Activated naive CD4-positive, alpha-beta T cell treated with anti-CD3 and anti-CD28 coated beads for 36 hours (primary cell): ENCODE measurements at regions not wholly inside any gene's neighbourhood (a gene's known extent, or its start where the extent isn't known, plus 50 kb on each side); places are given as distances from the start of the nearest gene placed in this dataset.

Source experiments
- CTCF ChIA-PET: fragments of 350-600 bp; sonication (Branson Sonifier 250); formaldehyde crosslinking; loops from one replicate; lab custom pipeline; 2021; ENCODE audit warnings: antibody characterized with exemption; lab: Charles Lee
- DNase-seq: peaks from one replicate; pipeline ENCODE4 v3.0.0-alpha.2; 2020
- H3K27ac Mint-ChIP-seq: one replicate; pipeline ENCODE4 v1.8.0; 2021; ENCODE audit warnings: mild to moderate bottlenecking, mixed read lengths
- H3K27me3 Mint-ChIP-seq: one replicate; pipeline ENCODE4 v1.8.0; 2021; ENCODE audit warnings: low read depth, mixed read lengths
- H3K36me3 Mint-ChIP-seq: one replicate; pipeline ENCODE4 v1.8.0; 2021; ENCODE audit warnings: low read depth, mixed read lengths
- H3K4me1 Mint-ChIP-seq: one replicate; pipeline ENCODE4 v1.8.0; 2021; ENCODE audit warnings: low read depth, mixed read lengths
- H3K4me3 Mint-ChIP-seq: one replicate; pipeline ENCODE4 v1.8.0; 2021; ENCODE audit warnings: mild to moderate bottlenecking, moderate library complexity, mixed read lengths
- H3K9me3 Mint-ChIP-seq: one replicate; pipeline ENCODE4 v1.8.0; 2021; ENCODE audit warnings: mixed read lengths
- intact Hi-C: fragments of 100-400 bp; cut with micrococcal nuclease; formaldehyde crosslinking; loops from one replicate; pipeline ENCODE4 v1.15.1; 2023

GRCh38 chr9:81150016-81150625 lies 539.2 kb downstream of the TLE1 start:
- Mint-ChIP-seq H3K4me1 (no peaks in the 10 kb centered on the region), H3K4me3 (no peak overlapping the region), H3K36me3 (no peaks in the 10 kb centered on the region), H3K27ac (no peak overlapping the region), H3K27me3 (peaks cover 4% of the 10 kb centered on the region), H3K9me3 (peaks cover 3% of the 10 kb centered on the region)
- intact Hi-C loops = no loop called here
- no peak for DNase-seq
- CTCF ChIA-PET = no interaction called here

- intact Hi-C loops = no loop called here
- no peak for DNase-seq
- Mint-ChIP-seq H3K9me3 (peaks cover 3% of the 10 kb centered on the region), H3K4me1 (no peaks in the 10 kb centered on the region), H3K27ac (no peak overlapping the region), H3K27me3 (peaks cover 4% of the 10 kb centered on the region), H3K4me3 (no peak overlapping the region), H3K36me3 (no peaks in the 10 kb centered on the region)
- CTCF ChIA-PET = interaction anchor here (0.6 kb wide), 1 partner anchor 43 kb away, joined by 3 read pairs; no protein-coding TSS in a partner anchor
Measured at GRCh38 chr9:81146684-81147337, 542.5 kb downstream of the TLE1 start.

GRCh38 chr9:81146241-81146640 lies 543.1 kb downstream of the TLE1 start:
- H3K27ac Mint-ChIP-seq = no peak overlapping the region
- H3K9me3 Mint-ChIP-seq = peaks cover 3% of the 10 kb centered on the region
- H3K4me3 Mint-ChIP-seq = no peak overlapping the region
- H3K27me3 Mint-ChIP-seq = peaks cover 4% of the 10 kb centered on the region
- H3K36me3 Mint-ChIP-seq = no peaks in the 10 kb centered on the region
- intact Hi-C loops = no loop called here
- CTCF ChIA-PET = interaction anchor here (0.6 kb wide), 1 partner anchor 43 kb away, joined by 3 read pairs; no protein-coding TSS in a partner anchor
- no peak for DNase-seq
- no peaks in the 10 kb centered on the region for H3K4me1 Mint-ChIP-seq

GRCh38 chr9:81145331-81145963 lies 543.9 kb downstream of the TLE1 start:
- DNase-seq = no peak
- Mint-ChIP-seq H3K36me3 (no peaks in the 10 kb centered on the region), H3K27me3 (peaks cover 4% of the 10 kb centered on the region), H3K9me3 (peaks cover 3% of the 10 kb centered on the region), H3K4me1 (no peaks in the 10 kb centered on the region), H3K27ac (no peak overlapping the region), H3K4me3 (no peak overlapping the region)
- CTCF ChIA-PET = no interaction called here
- intact Hi-C loops = no loop called here

- H3K9me3 Mint-ChIP-seq = peaks cover 3% of the 10 kb centered on the region
- peaks cover 4% of the 10 kb centered on the region for H3K27me3 Mint-ChIP-seq
- no peaks in the 10 kb centered on the region for H3K4me1 Mint-ChIP-seq
- no peak overlapping the region for H3K4me3 Mint-ChIP-seq
- CTCF ChIA-PET = interaction anchor here (0.6 kb wide), 1 partner anchor 1165 kb away, joined by 3 read pairs; no protein-coding TSS in a partner anchor
- H3K36me3 Mint-ChIP-seq = no peaks in the 10 kb centered on the region
- DNase-seq = no peak
- intact Hi-C loops = no loop called here
- no peak overlapping the region for H3K27ac Mint-ChIP-seq
Measured at GRCh38 chr9:81141961-81142360, 547.4 kb downstream of the TLE1 start.

GRCh38 chr9:81137976-81138568 lies 551.3 kb downstream of the TLE1 start:
- H3K27ac Mint-ChIP-seq = no peak overlapping the region
- H3K36me3 Mint-ChIP-seq = no peaks in the 10 kb centered on the region
- no peak for DNase-seq
- no peaks in the 10 kb centered on the region for H3K27me3 Mint-ChIP-seq
- H3K9me3 Mint-ChIP-seq = no peaks in the 10 kb centered on the region
- no peaks in the 10 kb centered on the region for H3K4me1 Mint-ChIP-seq
- intact Hi-C loops = no loop called here
- no peak overlapping the region for H3K4me3 Mint-ChIP-seq
- CTCF ChIA-PET = interaction anchor here (0.5 kb wide), 1 partner anchor 11 kb away, joined by 3 read pairs; no protein-coding TSS in a partner anchor

- intact Hi-C loops = no loop called here
- Mint-ChIP-seq H3K36me3 (no peaks in the 10 kb centered on the region), H3K4me1 (no peaks in the 10 kb centered on the region), H3K9me3 (no peaks in the 10 kb centered on the region), H3K27ac (no peak overlapping the region), H3K4me3 (no peak overlapping the region), H3K27me3 (no peaks in the 10 kb centered on the region)
- CTCF ChIA-PET = no interaction called here
- DNase-seq = no peak
Measured at GRCh38 chr9:81132796-81133195, 556.6 kb downstream of the TLE1 start.

- Mint-ChIP-seq H3K27ac (no peak overlapping the region), H3K9me3 (no peaks in the 10 kb centered on the region), H3K4me3 (no peak overlapping the region), H3K36me3 (no peaks in the 10 kb centered on the region), H3K27me3 (no peaks in the 10 kb centered on the region), H3K4me1 (no peaks in the 10 kb centered on the region)
- CTCF ChIA-PET = no interaction called here
- intact Hi-C loops = no loop called here
- DNase-seq = no peak
Measured at GRCh38 chr9:81132318-81132717, 557.0 kb downstream of the TLE1 start.

GRCh38 chr9:81128701-81129100 lies 560.6 kb downstream of the TLE1 start:
- Mint-ChIP-seq H3K27ac (no peak overlapping the region), H3K4me1 (no peaks in the 10 kb centered on the region), H3K27me3 (no peaks in the 10 kb centered on the region)

GRCh38 chr9:81125446-81126092 lies 563.8 kb downstream of the TLE1 start:
- intact Hi-C loops = no loop called here
- H3K9me3 Mint-ChIP-seq = peaks cover 2% of the 10 kb centered on the region
- DNase-seq = no peak
- CTCF ChIA-PET = interaction anchor here (0.6 kb wide), 1 partner anchor 543 kb away, joined by 3 read pairs; no protein-coding TSS in a partner anchor
- no peaks in the 10 kb centered on the region for H3K4me1 Mint-ChIP-seq
- no peak overlapping the region for H3K4me3 Mint-ChIP-seq
- H3K27ac Mint-ChIP-seq = no peak overlapping the region
- H3K36me3 Mint-ChIP-seq = no peaks in the 10 kb centered on the region
- H3K27me3 Mint-ChIP-seq = no peaks in the 10 kb centered on the region

More at GRCh38 chr9:81128701-81129100, 560.6 kb downstream of the TLE1 start:
- CTCF ChIA-PET = no interaction called here
- intact Hi-C loops = no loop called here
- no peaks in the 10 kb centered on the region for H3K36me3 Mint-ChIP-seq
- H3K4me3 Mint-ChIP-seq = no peak overlapping the region
- DNase-seq = no peak
- H3K9me3 Mint-ChIP-seq = no peaks in the 10 kb centered on the region

GRCh38 chr9:81123526-81123925 lies 565.8 kb downstream of the TLE1 start:
- intact Hi-C loops = no loop called here
- H3K9me3 Mint-ChIP-seq = peaks cover 2% of the 10 kb centered on the region
- peaks cover 3% of the 10 kb centered on the region for H3K27me3 Mint-ChIP-seq
- no peak overlapping the region for H3K27ac Mint-ChIP-seq
- CTCF ChIA-PET = no interaction called here
- H3K4me1 Mint-ChIP-seq = no peaks in the 10 kb centered on the region
- DNase-seq = no peak
- H3K36me3 Mint-ChIP-seq = no peaks in the 10 kb centered on the region
- no peak overlapping the region for H3K4me3 Mint-ChIP-seq

GRCh38 chr9:81122749-81123148 lies 566.6 kb downstream of the TLE1 start:
- CTCF ChIA-PET = interaction anchor here (1.3 kb wide), 1 partner anchor 34 kb away, joined by 3 read pairs; no protein-coding TSS in a partner anchor
- DNase-seq = no peak
- H3K27me3 Mint-ChIP-seq = peaks cover 5% of the 10 kb centered on the region
- no peak overlapping the region for H3K27ac Mint-ChIP-seq
- H3K4me1 Mint-ChIP-seq = no peaks in the 10 kb centered on the region
- intact Hi-C loops = no loop called here
- H3K9me3 Mint-ChIP-seq = peaks cover 2% of the 10 kb centered on the region
- no peak overlapping the region for H3K4me3 Mint-ChIP-seq
- no peaks in the 10 kb centered on the region for H3K36me3 Mint-ChIP-seq
